GM18499 (cell line): ENCODE measurements at regions not wholly inside any gene's neighbourhood (a gene's known extent, or its start where the extent isn't known, plus 50 kb on each side); places are given as distances from the start of the nearest gene placed in this dataset.
"Not testable (repeated sequence)": the region's sequence is repeated elsewhere in the genome, so short reads cannot be mapped to it uniquely, and the experiment has no call there.

ENCODE experiments used
- ATAC-seq: cut with Tn5 transposase; IDR thresholded peaks from one replicate; pipeline ENCODE4 v1.9.1; 2021; ENCODE audit warnings: moderate number of reproducible peaks; ENCODE audit not compliant: insufficient read depth, unreplicated experiment

DNA sequence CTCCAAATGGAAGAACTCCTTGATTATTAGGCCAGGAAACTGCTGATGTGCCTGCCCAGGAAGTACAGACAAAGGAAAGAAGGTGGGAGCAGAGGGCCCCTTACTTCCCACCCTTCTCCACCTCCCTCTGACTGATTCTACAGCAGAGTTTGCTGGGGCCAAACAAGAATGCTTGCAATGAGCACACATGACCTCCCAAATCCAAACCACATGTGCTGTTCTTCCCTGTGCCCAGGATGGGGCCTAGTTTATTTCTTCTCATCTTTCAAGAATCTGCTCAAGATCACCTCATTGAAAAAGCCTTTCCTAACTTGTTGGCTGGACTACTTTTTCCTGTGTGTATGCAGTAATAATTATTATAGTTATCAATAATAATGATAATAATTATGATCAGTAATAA, 286.1 kb downstream of the RAB38 start:
- ATAC-seq, result no peak

GRCh38 chr11:87885084-87885483, 290.2 kb downstream of the RAB38 start:
- not testable (repeated sequence) for ATAC-seq

- ATAC-seq, result no peak
These were observed 296.1 kb downstream of the RAB38 start for GRCh38 chr11:87879118-87879517.

DNA sequence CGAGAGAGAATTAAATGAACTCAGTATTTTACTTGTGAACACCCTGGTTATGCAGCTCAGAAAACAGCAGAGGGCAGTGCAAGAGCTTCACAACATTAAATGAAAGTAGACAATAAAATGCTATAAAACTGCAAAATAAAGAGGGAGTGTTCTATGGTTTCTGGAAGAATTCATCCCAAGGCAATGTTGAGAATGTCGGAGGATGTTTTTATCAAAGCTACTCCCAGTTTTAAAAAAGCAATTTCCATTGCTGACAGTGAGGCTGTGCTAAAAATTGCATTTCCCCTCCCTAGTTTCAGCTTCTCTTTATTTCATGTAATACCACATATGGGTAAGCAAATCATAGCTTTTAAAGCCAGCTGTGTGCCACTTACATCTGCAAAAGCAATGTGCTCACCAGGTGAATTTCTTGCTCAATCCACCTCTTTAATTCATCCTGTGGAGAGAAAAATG, 296.8 kb downstream of the RAB38 start:
- ATAC-seq, result no peak

- ATAC-seq, result no peak
These were observed 304.2 kb downstream of the RAB38 start for GRCh38 chr11:87871056-87871455.

- ATAC-seq, result no peak
These were observed 305.2 kb downstream of the RAB38 start for GRCh38 chr11:87870086-87870485.

GRCh38 chr11:87866951-87867350, 308.3 kb downstream of the RAB38 start:
- no peak for ATAC-seq

- no peak for ATAC-seq
These were observed 314.2 kb downstream of the RAB38 start for GRCh38 chr11:87861030-87861429.

DNA sequence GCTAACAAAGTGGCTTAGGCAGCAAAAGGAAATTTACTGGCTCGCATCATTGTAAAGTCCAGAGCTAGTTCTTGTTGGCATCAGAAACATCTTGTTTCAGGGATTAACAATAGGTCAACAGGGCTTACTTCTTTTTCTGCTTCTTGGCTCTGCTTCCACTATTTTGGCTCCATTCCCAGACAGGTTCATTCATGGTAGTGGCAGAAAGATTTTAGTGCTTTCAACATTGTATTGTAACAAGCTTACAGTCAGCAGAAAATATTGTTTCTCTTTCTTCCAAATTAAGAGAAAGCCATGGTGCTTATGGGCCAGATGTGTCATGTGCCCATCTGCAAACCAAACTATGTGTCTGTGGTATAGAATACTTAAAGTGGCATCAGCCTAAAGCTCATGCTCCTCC, 315.6 kb downstream of the RAB38 start:
- ATAC-seq, result no peak

DNA sequence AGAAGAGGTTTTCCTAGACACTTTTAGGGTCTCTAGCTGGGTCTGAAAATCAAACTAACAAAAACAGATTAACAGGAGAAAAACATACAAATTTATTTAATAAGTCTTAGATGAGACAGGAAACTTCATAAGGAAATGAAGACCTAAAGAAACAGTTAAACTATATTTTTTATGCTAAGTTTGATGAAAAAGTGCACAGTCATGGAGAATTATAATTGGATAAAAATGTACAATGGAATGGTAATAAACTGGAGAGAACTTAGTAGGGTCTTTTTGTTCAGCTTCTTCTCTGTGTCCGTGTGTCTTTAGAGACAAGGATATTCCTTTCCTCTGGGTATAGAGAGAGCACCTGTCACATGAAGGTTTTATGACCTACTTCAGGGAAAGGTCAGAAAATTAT, 323.4 kb downstream of the RAB38 start:
- ATAC-seq, result no peak

GRCh38 chr11:87851234-87851633, 324.0 kb downstream of the RAB38 start:
- no peak for ATAC-seq

DNA sequence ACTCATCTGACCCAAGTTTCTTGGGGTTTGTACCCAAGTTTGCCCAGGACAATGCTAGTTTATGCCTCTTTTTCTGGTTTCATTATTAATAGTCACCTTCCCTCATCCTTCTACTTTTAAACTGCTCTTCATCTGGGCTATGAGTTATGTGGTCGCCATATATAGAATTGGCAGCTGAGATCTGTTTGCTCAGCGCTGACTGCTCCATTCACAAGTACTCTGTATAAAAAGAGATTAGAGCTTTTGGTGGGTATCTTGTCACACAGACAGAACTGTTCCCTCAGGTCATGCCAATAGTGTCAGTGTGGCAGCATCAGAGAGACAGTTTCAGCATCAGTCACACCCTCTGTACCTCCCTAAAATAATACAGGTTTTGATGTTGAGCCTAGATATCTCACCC, 326.0 kb downstream of the RAB38 start:
- ATAC-seq, result no peak

GRCh38 chr11:87840786-87841185, 334.5 kb downstream of the RAB38 start:
- no peak for ATAC-seq

DNA sequence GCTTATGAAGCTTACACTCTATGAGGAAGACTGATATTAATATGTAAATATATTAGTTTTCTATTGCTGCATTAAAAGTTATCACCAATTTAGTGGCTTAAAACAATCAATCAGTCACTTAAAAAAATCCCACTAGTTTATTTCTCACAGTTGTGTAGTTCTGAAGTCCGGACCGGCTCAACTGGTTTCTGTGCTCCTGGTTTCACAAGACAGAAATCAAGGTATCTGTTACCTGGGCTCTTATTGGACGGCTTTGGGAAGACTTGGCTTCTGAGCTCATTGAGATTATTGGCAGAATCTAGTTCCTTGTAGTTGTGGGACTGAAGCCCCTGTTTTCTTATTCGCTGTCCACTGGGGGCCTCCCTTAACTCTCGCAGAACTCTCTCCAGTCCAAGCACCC, 343.0 kb downstream of the RAB38 start:
- no peak for ATAC-seq

DNA sequence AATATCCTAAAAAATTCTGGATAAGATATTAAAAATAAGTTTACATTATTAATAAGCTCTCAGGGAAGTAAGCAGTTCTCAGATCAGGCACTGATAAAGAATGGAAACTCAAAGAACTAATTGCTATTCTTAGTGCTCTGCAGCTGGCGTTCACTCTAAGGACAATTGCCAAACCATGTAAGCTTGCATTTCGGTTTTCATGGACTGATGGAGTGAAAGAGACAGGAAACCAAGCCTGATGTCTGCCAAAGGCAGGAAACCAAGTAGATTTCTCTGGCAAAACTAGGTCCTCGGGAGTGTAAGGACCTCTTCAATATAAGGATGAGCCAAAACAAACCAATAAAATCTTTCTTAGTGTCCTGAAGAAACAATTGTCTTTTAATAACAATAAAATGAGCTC, 355.2 kb downstream of the RAB38 start:
- ATAC-seq, result no peak

- no peak for ATAC-seq
These were observed 356.1 kb downstream of the RAB38 start for GRCh38 chr11:87819151-87819550.

DNA sequence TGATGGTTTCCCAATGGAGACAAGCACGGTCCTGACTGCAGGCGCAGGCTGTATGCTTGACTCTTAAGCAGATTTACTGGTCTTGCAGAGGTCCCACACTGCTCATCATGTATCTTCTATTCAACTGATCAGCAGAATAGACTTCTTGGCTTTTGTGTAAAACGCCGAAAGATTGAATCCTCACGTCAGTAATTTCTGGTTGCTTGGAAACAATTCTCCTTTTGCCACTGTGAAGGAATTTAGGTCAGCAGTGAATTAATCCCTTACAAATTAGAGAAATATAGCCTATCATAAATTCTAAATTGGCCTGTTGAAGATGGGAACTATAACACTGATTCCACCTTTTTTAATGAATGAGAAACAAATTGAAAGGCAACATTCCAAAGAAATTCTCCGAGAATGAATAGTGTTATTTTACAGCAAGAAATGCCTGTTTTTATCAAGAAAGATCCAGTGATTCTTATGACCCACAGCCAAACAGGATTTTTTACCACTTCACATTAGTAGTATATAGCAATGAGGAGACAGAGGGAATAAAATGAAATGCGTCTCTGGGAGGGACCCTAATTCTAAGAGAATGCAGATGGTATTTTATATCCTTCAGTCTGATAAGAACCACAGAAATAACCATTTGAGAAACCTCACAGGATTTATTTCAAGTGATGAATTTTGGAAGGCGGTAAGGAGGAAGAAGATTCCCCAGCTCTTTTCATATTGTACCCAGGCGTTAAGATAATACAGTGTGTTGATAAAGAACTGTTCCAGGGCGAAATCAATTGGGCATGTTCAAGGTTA, 362.5 kb downstream of the RAB38 start:
- no peak for ATAC-seq

- no peak for ATAC-seq
These were observed 364.8 kb downstream of the RAB38 start for GRCh38 chr11:87810486-87810885.

DNA sequence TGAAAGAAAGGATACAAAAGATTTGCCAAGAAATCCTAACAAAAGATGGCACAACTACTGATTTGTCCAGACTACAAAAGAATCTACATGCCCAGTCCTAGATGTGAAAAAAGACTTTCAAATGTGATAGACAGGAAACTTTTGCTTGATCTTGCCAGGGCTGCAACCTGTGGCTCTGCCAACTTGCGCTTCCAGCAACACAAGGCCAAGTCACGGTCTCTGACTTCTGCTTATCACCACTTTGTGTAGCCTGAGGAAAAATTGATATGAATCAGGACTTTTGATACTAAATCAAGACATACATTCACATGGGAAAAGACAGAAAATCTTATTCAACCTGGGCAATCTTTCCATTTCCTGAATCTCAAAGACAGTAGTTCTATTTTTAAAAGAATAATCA, 366.0 kb downstream of the RAB38 start:
- no peak for ATAC-seq

- ATAC-seq, result no peak
These were observed 371.1 kb downstream of the RAB38 start for GRCh38 chr11:87804176-87804575.

GRCh38 chr11:87803748-87804147, 371.5 kb downstream of the RAB38 start:
- no peak for ATAC-seq

- ATAC-seq, result not testable (repeated sequence)
These were observed 390.4 kb downstream of the RAB38 start for GRCh38 chr11:87784862-87785261.
